ENCODE measurements at regions not wholly inside any gene's neighbourhood (a gene's known extent, or its start where the extent isn't known, plus 50 kb on each side); places are given as distances from the start of the nearest gene placed in this dataset.

GRCh38 chr15:77786181-77786890, 153.6 kb upstream of the LINGO1 start:
- no peak for DNase-seq

DNA sequence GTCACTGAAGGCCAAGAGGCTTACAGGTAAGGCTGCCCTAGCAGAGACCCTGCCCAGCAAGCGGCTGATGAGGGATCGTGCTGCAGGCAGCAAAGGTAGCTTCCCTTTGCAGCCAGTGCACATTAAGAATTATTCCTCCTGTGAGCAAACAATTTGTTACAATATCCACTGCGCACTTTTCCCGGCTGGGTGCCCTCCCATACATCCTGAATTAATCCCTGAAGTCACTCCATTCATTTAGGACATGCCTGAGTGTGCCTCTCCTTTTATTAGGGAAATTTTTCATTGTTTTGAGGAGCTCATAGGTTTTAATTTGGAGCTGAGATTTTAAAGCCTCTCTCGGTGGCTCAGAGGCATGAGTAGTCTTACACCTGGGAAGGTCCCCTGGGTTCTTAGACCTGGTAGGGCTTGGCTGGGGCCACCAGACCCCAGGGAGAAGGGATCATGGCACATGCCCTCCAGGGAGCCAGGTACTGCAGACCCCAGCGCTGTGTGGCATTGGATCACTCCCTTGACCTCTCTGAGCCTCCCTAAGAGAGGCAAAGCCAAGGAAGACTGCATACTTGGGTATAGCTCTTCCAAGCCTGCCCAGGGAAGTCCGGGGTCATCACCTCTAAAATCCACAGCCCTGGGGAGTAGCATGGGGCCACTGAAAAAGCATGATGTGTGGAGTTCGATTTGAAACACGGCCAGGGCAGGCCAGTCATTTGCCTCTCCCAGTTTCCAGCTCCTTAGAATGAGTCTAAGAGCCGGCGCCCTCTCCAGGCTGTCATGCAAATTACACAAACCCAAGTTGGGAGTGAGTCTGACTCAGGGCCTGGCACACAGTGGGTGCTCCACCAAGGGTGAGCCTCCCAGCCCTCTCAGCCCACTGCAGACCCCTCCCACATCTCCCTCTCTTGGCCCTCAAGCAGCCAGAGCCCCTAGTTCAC, 151.9 kb upstream of the LINGO1 start:
- DNase-seq: peak; percentile 1

DNA sequence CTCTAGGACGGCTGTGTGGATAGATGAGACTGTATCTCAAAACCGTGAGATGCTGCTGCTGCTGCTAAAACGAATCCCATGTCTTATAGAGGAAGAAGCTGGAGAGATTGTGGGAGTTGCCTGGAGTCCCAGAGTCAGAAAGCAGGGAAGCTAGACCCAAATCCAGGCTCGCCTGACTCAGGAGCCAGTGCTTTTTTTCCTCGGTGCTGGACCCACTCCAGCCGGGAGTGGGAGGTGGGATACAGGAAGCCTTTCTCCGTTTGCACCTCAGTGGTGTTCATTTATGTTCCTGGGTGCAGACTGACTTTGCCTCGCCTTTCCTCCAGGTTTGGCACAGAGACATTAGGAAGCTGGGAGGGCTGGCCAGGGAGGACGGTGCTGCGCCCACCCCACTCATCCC, 150.9 kb upstream of the LINGO1 start:
- no peak for DNase-seq

DNA sequence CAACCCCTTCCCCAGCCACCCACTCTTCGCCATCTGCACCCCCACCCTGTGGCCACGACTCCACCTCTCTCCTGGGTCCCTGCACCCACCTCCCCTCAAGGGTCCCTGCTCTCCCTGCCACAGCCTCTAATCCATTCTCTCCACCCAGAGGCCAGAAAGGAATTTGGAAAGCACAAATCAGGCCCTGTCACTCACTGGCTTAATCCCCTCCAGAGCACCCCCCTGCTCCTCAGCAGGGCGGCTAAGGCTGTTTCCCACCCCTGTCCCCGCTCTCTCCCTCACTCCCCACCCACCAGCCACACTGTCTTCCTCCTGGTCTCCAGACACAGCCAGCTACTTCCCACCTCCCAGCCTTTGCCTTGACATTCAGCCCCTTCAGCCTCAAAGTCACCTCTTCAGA, 150.0 kb upstream of the LINGO1 start:
- no peak for DNase-seq

DNA sequence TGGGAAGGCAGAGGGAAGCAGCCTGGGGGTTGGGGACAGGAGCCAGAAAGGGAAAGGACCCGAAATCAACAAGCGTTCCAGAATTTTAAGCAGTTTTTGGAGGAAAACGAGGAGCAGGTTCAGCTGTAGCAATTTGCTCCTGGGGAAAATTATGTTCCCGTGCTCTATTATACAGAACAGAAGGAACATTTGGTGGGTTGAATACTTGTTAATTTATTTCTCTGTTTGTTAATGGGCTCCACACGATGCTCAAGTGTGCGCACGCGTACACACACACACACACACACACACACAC, 149.2 kb upstream of the LINGO1 start:
- no peak for DNase-seq

DNA sequence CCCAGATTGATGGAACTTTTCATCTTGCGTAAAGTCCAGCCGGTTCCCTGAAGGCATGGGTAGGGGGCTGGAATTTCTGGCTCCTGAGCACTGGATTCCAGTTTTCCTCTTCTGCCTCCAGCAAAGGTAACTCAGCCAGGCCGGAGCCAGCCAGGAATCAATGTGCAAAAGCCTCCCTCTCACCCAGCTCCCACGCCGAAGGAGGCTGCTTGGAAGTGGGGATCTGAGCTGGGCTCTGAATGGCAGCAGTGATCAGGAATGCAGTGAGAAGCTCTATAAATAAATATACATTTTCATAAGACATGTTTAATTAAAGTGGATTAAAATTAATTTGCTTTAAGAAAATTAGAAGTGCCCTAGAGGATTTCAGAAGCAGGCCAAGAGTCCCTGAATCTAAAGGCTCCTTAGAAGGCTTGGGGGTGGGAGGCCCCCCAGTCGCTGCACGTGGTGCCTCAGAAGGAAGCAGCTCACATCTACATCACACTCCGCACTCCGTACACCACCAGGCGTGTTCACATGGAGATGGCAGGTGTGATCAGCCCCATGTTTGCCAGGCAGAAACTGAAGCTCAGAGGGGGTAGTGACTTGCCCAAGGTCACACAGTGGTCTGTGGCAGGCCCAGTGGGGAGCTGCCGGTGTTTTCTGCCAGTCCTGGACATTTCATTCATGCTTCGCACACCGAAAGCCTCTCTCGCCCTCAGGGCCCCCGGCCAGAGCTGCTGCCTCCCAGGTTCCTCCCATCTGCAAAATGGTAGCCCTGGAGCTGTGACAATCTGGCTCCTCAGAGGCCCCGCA, 148.6 kb upstream of the LINGO1 start:
- no peak for DNase-seq

- DNase-seq: no peak
These were observed 146.1 kb upstream of the LINGO1 start for GRCh38 chr15:77778802-77779201.

DNA sequence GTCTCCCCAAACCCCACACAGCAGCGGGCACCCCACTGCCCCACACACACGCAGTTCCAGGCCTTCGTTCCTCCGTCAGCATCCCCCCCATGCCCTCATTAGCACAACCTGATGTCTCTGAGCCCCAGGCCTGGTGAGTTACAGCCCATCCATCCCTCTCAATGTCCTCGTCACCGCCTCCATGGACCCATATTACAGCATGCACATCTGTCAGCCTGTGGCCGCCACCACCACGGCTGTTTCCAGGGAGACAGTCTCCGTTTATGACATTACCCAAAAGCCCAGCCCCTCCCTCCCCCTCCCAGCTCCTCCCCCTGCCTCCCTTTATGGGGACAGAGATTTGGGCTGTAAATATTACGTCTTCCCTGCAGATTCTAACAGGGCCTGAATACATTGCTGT, 143.1 kb upstream of the LINGO1 start:
- no peak for DNase-seq

- no peak for DNase-seq
These were observed 142.7 kb upstream of the LINGO1 start for GRCh38 chr15:77775373-77775772.

- DNase-seq: no peak
These were observed 141.6 kb upstream of the LINGO1 start for GRCh38 chr15:77774350-77774749.

- no peak for DNase-seq
These were observed 141.2 kb upstream of the LINGO1 start for GRCh38 chr15:77773903-77774302.

DNA sequence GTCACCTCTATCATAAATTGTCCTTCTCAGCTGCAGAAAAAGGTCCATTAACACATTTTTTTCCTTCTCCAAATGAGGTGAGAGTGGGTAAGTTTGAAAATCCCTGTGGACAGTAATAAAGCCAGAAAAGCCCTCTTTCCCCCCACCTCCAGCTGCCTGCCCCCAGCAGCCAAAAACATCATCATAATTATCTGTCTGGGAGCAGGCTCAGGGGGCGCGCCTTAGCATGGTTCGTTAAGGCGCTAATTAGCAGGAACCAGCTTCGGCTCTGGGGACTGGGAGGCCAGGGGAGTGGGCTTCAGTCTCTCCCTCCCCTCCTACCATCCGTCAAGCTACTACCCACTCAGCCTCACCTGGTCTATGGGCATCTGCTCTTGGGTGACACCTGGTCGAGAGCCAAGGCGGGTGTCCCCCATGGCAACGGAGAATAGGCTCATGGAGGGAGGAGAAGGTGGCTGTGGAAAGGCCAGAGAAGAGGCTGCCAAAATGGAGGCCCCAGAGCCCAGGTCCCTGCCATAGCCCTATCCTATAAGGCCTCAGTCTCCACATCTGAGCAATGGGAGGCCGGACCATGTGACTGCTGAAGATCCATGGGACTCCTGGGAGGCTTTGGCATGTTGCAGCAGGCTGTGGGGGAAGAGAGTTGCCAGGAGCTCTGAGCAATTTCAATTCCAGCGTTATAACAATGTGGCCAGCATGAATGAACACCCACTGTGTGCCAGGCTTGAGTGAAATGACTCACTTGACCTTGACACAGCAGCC, 140.1 kb upstream of the LINGO1 start:
- no peak for DNase-seq

- DNase-seq: no peak
These were observed 138.9 kb upstream of the LINGO1 start for GRCh38 chr15:77771616-77772015.

- no peak for DNase-seq
These were observed 137.0 kb upstream of the LINGO1 start for GRCh38 chr15:77769700-77770099.

GRCh38 chr15:77768521-77769078, 135.9 kb upstream of the LINGO1 start:
- no peak for DNase-seq

DNA sequence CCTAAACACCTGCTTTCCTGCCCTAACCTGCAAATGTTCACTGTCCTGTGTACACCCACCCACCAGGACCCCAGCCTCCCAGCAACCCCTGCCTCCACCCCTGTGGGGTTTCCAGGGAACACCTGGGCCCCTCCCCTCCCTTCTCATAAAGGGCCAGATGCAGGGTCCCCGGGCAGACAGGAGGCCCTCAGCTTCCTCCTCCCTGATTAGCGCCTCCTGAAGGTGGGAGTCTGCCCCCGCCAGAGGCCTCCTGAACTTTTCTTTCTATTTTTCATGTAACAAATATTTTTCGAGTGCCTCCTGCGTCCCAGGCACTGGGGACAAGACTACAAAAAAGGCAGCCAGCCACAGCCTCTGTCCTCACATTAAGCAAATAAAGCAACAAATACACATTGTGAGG, 135.4 kb upstream of the LINGO1 start:
- no peak for DNase-seq

GRCh38 chr15:77764095-77764494, 131.4 kb upstream of the LINGO1 start:
- DNase-seq: no peak

DNA sequence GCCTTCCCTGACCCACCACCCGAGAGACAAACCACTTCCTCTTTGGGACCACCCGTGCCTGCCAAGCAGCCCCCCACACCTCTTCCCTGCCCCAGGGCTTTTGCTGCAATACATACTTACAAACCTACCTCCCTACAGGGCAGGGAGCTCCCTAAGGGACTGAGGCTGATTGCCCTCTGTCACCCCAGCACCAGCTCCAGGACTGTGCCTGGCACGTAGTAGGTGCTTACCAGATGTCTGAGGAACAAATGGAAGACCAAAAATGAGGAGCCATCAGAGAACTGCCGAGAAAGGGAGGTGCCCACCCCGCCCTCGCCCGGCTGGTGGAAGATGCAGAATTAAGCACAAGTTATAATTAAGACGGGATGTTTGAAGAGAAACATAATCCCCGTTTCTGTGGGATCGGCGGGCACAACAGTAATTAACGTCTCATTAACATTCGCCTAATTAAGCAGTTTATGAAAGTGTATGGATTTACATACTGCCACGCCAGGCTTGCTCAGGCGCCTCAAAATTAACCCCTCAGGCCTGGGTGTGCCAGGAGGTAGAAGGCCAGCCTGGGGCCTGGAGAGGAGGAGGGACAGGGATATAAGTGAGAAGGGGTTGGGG, 130.1 kb upstream of the LINGO1 start:
- DNase-seq: no peak

DNA sequence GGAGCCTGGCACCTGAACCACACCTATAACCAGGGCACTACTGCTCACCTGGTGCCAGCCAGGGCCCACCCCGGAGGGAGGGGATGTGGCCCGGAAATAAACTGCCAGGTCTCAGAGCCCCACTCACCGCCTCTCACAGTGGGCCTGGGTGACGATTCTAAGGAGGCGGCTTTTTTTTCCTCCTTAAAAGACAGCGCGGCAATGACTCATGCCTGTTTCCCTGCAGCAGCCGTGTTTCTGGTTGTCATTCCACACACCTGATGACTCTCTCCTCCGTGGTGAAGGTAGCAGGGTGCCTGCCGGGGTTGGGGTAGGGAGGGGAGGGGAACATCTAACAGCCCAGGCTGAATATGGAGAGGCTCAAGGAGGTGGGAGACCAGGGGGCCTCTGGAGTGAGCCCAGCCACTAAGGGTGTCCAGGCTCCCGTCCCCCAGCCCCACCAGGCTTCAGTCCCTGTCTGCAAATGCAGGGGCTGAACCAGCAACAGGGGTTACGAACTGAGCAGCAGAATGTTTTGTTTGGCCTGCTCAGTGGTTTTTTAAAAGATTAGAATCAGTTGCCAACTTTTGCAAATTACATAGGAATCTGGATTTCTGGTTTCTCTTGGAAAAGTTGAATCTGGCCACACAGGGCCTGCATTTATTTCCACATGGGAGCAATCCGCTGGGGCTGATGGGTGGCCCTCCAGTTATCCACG, 127.3 kb upstream of the LINGO1 start:
- DNase-seq: no peak

DNA sequence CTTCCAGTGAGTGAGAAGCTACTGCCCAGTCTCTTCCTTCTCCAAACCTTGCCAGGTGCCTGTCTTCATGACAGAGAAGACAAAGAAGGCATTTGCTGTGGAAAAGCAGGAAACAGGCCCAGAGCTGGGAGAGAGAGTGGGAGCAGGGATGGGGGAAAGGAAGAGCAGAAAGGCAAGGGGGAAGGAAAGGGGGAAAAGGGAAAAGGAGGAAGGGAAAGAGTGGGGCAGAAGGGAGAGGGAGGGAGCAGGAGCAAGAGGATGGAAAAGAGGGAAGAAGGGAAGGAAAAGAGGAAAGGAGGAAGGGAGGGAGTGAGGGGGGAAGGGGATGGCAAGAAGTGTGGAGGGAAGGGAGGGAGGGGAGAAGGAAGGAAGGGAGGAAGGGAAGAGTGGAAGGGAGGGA, 121.2 kb upstream of the LINGO1 start:
- no peak for DNase-seq

- no peak for DNase-seq
These were observed 120.7 kb upstream of the LINGO1 start for GRCh38 chr15:77753281-77753873.
